ENCODE measurements at regions not wholly inside any gene's neighbourhood (a gene's known extent, or its start where the extent isn't known, plus 50 kb on each side); places are given as distances from the start of the nearest gene placed in this dataset.

DNA sequence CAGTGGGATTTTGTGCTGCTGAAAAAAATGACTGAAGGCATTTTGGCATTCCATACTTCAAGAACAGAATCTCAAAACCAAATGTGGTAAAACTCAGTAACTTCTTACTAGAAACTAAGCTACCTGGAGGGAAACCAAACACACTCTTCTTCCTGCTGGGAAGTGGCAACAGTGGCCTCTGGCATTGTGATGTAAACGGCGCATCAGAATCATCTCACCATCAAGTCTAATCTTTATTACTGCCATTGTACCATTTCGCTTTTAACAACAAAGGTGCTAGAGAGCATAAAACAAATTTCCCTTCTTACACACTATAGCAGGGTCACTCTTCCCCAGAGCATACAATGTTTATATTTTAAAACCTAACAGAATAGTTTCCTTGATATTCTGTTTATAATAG lies 101.6 kb upstream of the CEP162 start (continued):
- TF ChIP-seq, protein P1, sequence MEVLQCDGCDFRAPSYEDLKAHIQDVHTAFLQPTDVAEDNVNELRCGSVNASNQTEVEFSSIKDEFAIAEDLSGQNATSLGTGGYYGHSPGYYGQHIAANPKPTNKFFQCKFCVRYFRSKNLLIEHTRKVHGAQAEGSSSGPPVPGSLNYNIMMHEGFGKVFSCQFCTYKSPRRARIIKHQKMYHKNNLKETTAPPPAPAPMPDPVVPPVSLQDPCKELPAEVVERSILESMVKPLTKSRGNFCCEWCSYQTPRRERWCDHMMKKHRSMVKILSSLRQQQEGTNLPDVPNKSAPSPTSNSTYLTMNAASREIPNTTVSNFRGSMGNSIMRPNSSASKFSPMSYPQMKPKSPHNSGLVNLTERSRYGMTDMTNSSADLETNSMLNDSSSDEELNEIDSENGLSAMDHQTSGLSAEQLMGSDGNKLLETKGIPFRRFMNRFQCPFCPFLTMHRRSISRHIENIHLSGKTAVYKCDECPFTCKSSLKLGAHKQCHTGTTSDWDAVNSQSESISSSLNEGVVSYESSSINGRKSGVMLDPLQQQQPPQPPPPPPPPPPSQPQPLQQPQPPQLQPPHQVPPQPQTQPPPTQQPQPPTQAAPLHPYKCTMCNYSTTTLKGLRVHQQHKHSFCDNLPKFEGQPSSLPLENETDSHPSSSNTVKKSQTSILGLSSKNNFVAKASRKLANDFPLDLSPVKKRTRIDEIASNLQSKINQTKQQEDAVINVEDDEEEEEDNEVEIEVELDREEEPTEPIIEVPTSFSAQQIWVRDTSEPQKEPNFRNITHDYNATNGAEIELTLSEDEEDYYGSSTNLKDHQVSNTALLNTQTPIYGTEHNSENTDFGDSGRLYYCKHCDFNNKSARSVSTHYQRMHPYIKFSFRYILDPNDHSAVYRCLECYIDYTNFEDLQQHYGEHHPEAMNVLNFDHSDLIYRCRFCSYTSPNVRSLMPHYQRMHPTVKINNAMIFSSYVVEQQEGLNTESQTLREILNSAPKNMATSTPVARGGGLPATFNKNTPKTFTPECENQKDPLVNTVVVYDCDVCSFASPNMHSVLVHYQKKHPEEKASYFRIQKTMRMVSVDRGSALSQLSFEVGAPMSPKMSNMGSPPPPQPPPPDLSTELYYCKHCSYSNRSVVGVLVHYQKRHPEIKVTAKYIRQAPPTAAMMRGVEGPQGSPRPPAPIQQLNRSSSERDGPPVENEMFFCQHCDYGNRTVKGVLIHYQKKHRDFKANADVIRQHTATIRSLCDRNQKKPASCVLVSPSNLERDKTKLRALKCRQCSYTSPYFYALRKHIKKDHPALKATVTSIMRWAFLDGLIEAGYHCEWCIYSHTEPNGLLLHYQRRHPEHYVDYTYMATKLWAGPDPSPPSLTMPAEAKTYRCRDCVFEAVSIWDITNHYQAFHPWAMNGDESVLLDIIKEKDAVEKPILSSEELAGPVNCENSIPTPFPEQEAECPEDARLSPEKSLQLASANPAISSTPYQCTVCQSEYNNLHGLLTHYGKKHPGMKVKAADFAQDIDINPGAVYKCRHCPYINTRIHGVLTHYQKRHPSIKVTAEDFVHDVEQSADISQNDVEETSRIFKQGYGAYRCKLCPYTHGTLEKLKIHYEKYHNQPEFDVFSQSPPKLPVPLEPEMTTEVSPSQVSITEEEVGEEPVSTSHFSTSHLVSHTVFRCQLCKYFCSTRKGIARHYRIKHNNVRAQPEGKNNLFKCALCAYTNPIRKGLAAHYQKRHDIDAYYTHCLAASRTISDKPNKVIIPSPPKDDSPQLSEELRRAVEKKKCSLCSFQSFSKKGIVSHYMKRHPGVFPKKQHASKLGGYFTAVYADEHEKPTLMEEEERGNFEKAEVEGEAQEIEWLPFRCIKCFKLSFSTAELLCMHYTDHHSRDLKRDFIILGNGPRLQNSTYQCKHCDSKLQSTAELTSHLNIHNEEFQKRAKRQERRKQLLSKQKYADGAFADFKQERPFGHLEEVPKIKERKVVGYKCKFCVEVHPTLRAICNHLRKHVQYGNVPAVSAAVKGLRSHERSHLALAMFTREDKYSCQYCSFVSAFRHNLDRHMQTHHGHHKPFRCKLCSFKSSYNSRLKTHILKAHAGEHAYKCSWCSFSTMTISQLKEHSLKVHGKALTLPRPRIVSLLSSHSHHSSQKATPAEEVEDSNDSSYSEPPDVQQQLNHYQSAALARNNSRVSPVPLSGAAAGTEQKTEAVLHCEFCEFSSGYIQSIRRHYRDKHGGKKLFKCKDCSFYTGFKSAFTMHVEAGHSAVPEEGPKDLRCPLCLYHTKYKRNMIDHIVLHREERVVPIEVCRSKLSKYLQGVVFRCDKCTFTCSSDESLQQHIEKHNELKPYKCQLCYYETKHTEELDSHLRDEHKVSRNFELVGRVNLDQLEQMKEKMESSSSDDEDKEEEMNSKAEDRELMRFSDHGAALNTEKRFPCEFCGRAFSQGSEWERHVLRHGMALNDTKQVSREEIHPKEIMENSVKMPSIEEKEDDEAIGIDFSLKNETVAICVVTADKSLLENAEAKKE (CRISPR knock-in tag; IDR thresholded peaks at IDR 0.05), result no peak
- TF ChIP-seq EZH2phosphoT487 (IDR thresholded peaks at IDR 0.05; ENCODE audit: unreplicated experiment) (no peak), POLR2AphosphoS5 (IDR thresholded peaks at IDR 0.05; ENCODE audit: low read depth) (no peak)

DNA sequence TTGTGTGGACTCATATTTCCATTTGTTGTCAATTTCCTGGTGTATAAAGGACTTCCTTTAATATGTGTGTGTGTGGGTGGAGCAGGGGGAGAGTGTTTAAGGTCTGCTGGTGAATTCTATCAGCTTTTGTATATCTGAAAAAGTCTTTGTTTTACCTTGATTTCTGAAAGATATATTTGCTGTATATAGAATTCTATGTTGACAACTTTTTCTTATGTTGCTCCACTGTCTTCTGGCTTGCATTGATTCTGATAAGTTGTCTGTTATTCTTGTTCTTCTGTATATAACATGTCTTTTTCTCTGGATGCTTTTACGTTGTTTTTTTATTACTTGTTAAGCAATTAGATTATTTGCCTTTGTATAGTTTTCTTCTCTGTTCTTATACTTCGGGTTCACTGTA lies 90.0 kb upstream of the CEP162 start:
- no peak overlapping the region for H3K4me2 ChIP-seq
- DNase-seq (ENCODE audit: low spot score) (no peak), ATAC-seq (no peak)
- no peaks in the 10 kb centered on the region; the same call in 1 of the 2 replicates for H3K9me2 ChIP-seq (ENCODE audit: insufficient read depth)
- no peak overlapping the region for H2AFZ ChIP-seq
- Mint-ChIP-seq H3K4me3 (no peak overlapping the region), H3K36me3 (ENCODE audit: low read depth) (no peaks in the 10 kb centered on the region), H3K27ac (no peak overlapping the region), H3K9me3 (no peaks in the 10 kb centered on the region), H3K4me1 (no peaks in the 10 kb centered on the region), H3K27me3 (ENCODE audit: insufficient read depth, low read depth, poor library complexity) (no peaks in the 10 kb centered on the region)
- H4K20me1 ChIP-seq (replicated peaks; ENCODE audit: insufficient read depth), result no peaks in the 10 kb centered on the region
- no peaks in the 10 kb centered on the region for H3K27me3 ChIP-seq (ENCODE audit: insufficient read depth)
- no peaks in the 10 kb centered on the region for H3K79me2 ChIP-seq (replicated peaks; ENCODE audit: insufficient read depth)
- H3K27ac ChIP-seq (ENCODE audit: low read depth), result no peak overlapping the region
- H3F3A ChIP-seq (replicated peaks; ENCODE audit: low read depth), result no peaks in the 10 kb centered on the region
- no peak overlapping the region for H3K4me3 ChIP-seq
- H3K4me1 ChIP-seq (ENCODE audit: insufficient read depth), result no peaks in the 10 kb centered on the region
- no peaks in the 10 kb centered on the region for H3K36me3 ChIP-seq (ENCODE audit: insufficient read depth)
- TF ChIP-seq ZNF114 (CRISPR knock-in tag; IDR thresholded peaks at IDR 0.05), result no peak
- no peak for TF ChIP-seq CREB1 (CRISPR knock-in tag; IDR thresholded peaks at IDR 0.05; ENCODE audit: low read depth)
- TF ChIP-seq EZH2phosphoT487 (IDR thresholded peaks at IDR 0.05; ENCODE audit: unreplicated experiment), result no peak
- TF ChIP-seq STAT1 (IDR thresholded peaks at IDR 0.05; ENCODE audit: unreplicated experiment), result no peak
- TF ChIP-seq EZH2 (IDR thresholded peaks at IDR 0.05; ENCODE audit: low read depth, unreplicated experiment), result no peak
